Heart right ventricle (tissue), 16 donors: ENCODE measurements at regions not wholly inside any gene's neighbourhood (a gene's known extent, or its start where the extent isn't known, plus 50 kb on each side); places are given as distances from the start of the nearest gene placed in this dataset.

ENCODE experiments used
- ATAC-seq, 8 donors: fragments of 200-7000 bp; cut with Tn5 transposase; one replicate each; pipeline ENCODE4 v1.9.1; 2020; ENCODE audit warnings: mild to moderate bottlenecking in 8 of 8, moderate library complexity in 8 of 8, moderate number of reproducible peaks in 1 of 8
- DNase-seq, 2 donors: peaks; one replicate each; pipeline ENCODE4 v3.0.0-alpha.2; 2020
- H3K27ac ChIP-seq, 10 donors: fragments of 200-600 bp; sonication (generic) in 2 of 10; one replicate each; pipeline versions ENCODE4 v1.5.0 to v1.8.0; 2020 to 2022; ENCODE audit warnings: mild to moderate bottlenecking in 3 of 10
- H3K27me3 ChIP-seq, 7 donors: fragments of 200-600 bp; one replicate each; pipeline ENCODE4 v1.8.0; 2021 to 2022; ENCODE audit warnings: mild to moderate bottlenecking in 2 of 7
- H3K36me3 ChIP-seq, 9 donors: fragments of 200-600 bp; sonication (generic) in 1 of 9; one replicate each; pipeline versions ENCODE4 v1.5.0 to v1.8.0; 2020 to 2022; ENCODE audit warnings: mild to moderate bottlenecking in 2 of 9
- H3K4me1 ChIP-seq, 9 donors: fragments of 200-600 bp; sonication (generic) in 1 of 9; one replicate each; pipeline versions ENCODE4 v1.5.0 to v1.8.0; 2020 to 2022; ENCODE audit warnings: mild to moderate bottlenecking in 4 of 9
- H3K4me3 ChIP-seq, 10 donors: fragments of 200-600 bp; sonication (generic) in 2 of 10; one replicate each; pipeline versions ENCODE4 v1.5.0 to v1.8.0; 2020 to 2022; ENCODE audit warnings: mild to moderate bottlenecking in 7 of 10, moderate library complexity in 2 of 10
- H3K9me3 ChIP-seq, 11 donors: fragments of 200-600 bp in 10 of 11; sonication (generic) in 2 of 11; one replicate each; pipeline versions ENCODE4 v1.5.0 to v1.8.0; 2013 to 2022; ENCODE audit warnings: mild to moderate bottlenecking in 2 of 11, control low read depth in 1 of 11, moderate library complexity in 1 of 11
- WGBS, 2 donors: extraction: QIAGEN DNeasy Blood & Tissue Kit; methylation state at CpG; one replicate each; pipeline ENCODE4 v1.1.7; 2013; ENCODE audit warnings: inconsistent platforms in 1 of 2; 5-methylcytosine and 5-hydroxymethylcytosine counted together
- intact Hi-C, 10 donors: fragments of 100-400 bp; cut with DNase I; formaldehyde crosslinking; loops; one replicate each; pipeline versions ENCODE4 v1.11.1 to v1.14.2; 2022
- TF ChIP-seq, protein P1 (sequence below), 9 donors: fragments of 200-600 bp; sonication (generic) in 2 of 9; IDR thresholded peaks; one replicate each; pipeline versions ENCODE4 v1.5.0 to v1.8.0; 2021 to 2022; ENCODE audit warnings: antibody characterized with exemption in 9 of 9, mild to moderate bottlenecking in 5 of 9, moderate library complexity in 1 of 9
- donor health status: Arrhythmogenic right ventricular cardiomyopathy.
- donor health status: ischemic (EF 13 %, LVEDD 7.1; RV severe dilation, severe dysfunction).
- donor health status: healthy with polysubstance abuse.
- donor health status: DM: no; HTN: yes; CAD: no.
- donor health status: DM: no; HTN: no; CAD: no.
- donor health status: ischemic (EF 25% LVEDD 6.9; RV normal size, moderate dysfunction).
- donor health status: ischemic (EF 25% LVEDD 5.7; RV mildly dilated, moderate dysfunction).
- donor health status: healthy.
- donor health status: DM: yes; HTN: yes; CAD: no.
- donor health status: Ischemic cardiomyopathy.
- donor health status: ischemic (EF 35%, LVEDD 5.7; RV mildly dilated, moderate dysfunction).
- donor health status: nonischemic (EF 11% LVEDD 7.7; RV severe dilation, severe dysfunction).
- donor health status: DM: yes; HTN: yes; CAD: no.
- donor health status: PGD.
- donor health status: ischemic (EF 29% LVEDD 5.4; RV normal size, mild dysfunction).
- donor health status: nonischemic (EF 23%, LVEDD 6.1; RV moderate dilation, normal function).

DNA sequence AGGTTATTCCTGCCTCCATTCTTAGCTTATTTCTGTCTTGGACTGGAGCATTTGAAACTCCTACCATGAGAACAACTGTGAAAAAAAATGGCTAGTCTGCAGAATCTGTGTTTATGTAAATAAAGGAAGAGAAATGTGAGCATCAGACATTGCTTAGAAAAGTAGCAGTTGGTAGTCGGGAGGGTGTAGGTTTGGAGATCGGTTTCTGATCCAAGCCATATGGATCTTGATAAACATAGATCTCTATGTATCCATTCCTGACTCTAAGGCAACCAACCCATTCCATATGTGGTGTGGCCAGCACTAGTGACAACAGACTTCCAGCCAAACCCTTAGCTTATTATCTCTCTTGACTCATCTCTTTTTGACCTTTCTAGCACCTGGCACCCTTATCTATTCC, 127.1 kb downstream of the NMUR2 start:
- no peaks in the 10 kb centered on the region for H3K9me3 ChIP-seq
- H3K4me3 ChIP-seq, result no peak overlapping the region
- 88 to 92% methylated on average over 2 of the region's 2 CpGs for WGBS, 2 donors
- no peaks in the 10 kb centered on the region for H3K36me3 ChIP-seq
- H3K27ac ChIP-seq, result no peak overlapping the region
- no peak for DNase-seq
- intact Hi-C loops, result loop anchor here in 4 of 10 donors (10.0 kb wide), 4 partner anchors 227 to 613 kb away; no protein-coding TSS in a partner anchor
- TF ChIP-seq, protein P1, sequence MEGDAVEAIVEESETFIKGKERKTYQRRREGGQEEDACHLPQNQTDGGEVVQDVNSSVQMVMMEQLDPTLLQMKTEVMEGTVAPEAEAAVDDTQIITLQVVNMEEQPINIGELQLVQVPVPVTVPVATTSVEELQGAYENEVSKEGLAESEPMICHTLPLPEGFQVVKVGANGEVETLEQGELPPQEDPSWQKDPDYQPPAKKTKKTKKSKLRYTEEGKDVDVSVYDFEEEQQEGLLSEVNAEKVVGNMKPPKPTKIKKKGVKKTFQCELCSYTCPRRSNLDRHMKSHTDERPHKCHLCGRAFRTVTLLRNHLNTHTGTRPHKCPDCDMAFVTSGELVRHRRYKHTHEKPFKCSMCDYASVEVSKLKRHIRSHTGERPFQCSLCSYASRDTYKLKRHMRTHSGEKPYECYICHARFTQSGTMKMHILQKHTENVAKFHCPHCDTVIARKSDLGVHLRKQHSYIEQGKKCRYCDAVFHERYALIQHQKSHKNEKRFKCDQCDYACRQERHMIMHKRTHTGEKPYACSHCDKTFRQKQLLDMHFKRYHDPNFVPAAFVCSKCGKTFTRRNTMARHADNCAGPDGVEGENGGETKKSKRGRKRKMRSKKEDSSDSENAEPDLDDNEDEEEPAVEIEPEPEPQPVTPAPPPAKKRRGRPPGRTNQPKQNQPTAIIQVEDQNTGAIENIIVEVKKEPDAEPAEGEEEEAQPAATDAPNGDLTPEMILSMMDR (IDR thresholded peaks at IDR 0.05), result no peak
- peaks cover 0 to 23% (median 11%) of the 10 kb centered on the region in 9 donors for H3K4me1 ChIP-seq
- H3K27me3 ChIP-seq, result no peaks in the 10 kb centered on the region
- no peak for ATAC-seq

DNA sequence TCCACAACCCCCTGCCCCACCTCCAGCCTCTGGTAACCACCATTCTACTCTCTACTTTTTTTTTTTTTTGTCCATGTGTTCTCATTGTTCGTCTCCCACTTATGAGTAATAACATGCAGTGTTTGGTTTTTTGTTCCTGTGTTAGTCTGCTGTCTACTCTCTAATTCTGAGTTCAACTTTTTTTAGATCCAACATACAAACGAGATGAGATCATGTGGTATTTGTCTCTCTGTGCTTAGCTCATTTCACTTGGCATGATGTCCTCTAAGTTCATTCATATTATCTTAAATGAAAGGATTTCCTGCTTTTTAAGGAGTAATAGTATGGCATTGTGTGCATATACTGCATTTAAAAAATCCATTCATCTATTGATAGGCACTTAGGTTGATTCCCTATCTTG, 130.9 kb downstream of the NMUR2 start:
- 6 to 10% methylated on average over 2 of the region's 2 CpGs for WGBS, 2 donors
- Histone ChIP-seq H3K4me1 (peaks cover 8 to 50% (median 30%) of the 10 kb centered on the region in 9 donors), H3K4me3 (no peak overlapping the region), H3K9me3 (no peaks in the 10 kb centered on the region), H3K27me3 (no peaks in the 10 kb centered on the region), H3K36me3 (no peaks in the 10 kb centered on the region), H3K27ac (peak overlapping the region in 5 of 10 donors; percentile 44 to 69 (median 61))
- TF ChIP-seq, protein P1 (IDR thresholded peaks at IDR 0.05), result no peak
- no peak for DNase-seq
- ATAC-seq, result peak; percentile 41 to 85 (median 68)
- intact Hi-C loops, result loop anchor here in 8 of 10 donors (5.0 to 10.0 kb wide), 9 partner anchors 63 to 612 kb away; no protein-coding TSS in a partner anchor

DNA sequence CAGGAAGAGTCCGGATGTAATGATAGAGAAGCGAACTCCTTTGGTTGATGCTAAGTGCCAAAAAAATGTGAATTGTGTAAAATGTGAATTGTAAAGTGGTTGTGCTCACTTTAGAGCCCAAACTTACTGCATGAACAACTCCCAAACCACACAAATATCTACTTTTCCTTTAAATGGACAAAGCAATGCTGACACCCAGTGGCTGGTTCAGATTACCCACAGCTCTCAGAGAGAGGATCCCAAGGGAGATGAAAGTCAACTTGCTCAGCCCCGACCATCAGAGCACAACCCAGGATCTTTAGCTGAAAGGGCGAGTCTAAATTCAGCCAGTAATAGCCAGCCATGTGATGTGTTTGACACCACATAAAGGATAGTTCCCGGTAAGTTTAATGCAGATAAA, 133.7 kb downstream of the NMUR2 start:
- peak in 1 of 2 donors; percentile 46 for DNase-seq
- 38 to 40% methylated on average over 5 of the region's 5 CpGs for WGBS, 2 donors
- H3K4me3 ChIP-seq, result no peak overlapping the region
- peaks cover 8 to 50% (median 30%) of the 10 kb centered on the region in 9 donors for H3K4me1 ChIP-seq
- intact Hi-C loops, result loop anchor here (2.0 to 10.0 kb wide), 12 partner anchors 66 to 609 kb away; no protein-coding TSS in a partner anchor
- TF ChIP-seq, protein P1 (IDR thresholded peaks at IDR 0.05), result peak; percentile 16 to 69 (median 54)
- no peaks in the 10 kb centered on the region for H3K36me3 ChIP-seq
- no peaks in the 10 kb centered on the region for H3K27me3 ChIP-seq
- ATAC-seq, result peak; percentile 50 to 79 (median 74)
- H3K27ac ChIP-seq, result peak overlapping the region in 1 of 10 donors; percentile 52
- no peaks in the 10 kb centered on the region for H3K9me3 ChIP-seq

DNA sequence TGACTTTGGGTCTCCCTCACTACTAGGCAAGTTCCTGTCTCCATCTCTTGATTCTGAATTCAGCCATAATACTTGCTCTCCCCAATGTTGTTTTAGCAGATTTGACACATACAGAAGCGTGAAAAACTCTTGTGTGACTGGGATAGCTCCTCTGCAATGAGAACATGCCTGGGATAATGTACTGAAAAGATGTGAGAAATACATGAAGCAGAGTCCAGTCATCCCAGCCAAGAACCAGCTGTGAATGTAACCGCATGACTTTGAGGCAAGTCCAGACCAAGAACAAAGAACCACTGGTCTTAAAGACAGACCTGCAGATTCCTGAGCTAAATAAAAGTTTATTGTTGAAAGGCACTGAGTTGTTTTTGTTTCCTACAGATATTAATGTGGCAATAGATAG, 135.0 kb downstream of the NMUR2 start:
- peak overlapping the region in 3 of 10 donors; percentile 6 to 56 (median 35) for H3K27ac ChIP-seq

More for the DNA sequence above, 135.0 kb downstream of the NMUR2 start:
- Histone ChIP-seq H3K36me3 (no peaks in the 10 kb centered on the region), H3K9me3 (no peaks in the 10 kb centered on the region), H3K4me1 (peaks cover 8 to 46% (median 30%) of the 10 kb centered on the region in 9 donors), H3K4me3 (no peak overlapping the region), H3K27me3 (no peaks in the 10 kb centered on the region)
- TF ChIP-seq, protein P1 (IDR thresholded peaks at IDR 0.05), result no peak
- WGBS, 2 donors, result 18 to 30% methylated on average over 2 of the region's 2 CpGs
- DNase-seq (peak in 1 of 2 donors; percentile 28), ATAC-seq (peak in 7 of 8 donors; percentile 36 to 84 (median 47))
- intact Hi-C loops, result loop anchor here (2.0 to 10.0 kb wide), 12 partner anchors 67 to 608 kb away; no protein-coding TSS in a partner anchor
